ENCODE measurements at regions not wholly inside any gene's neighbourhood (a gene's known extent, or its start where the extent isn't known, plus 50 kb on each side); places are given as distances from the start of the nearest gene placed in this dataset.
A peak's percentile ranks its signal among the peaks of the same experiment; 100 is the strongest.
"Not testable (repeated sequence)": the region's sequence is repeated elsewhere in the genome, so short reads cannot be mapped to it uniquely, and the experiment has no call there.

DNA sequence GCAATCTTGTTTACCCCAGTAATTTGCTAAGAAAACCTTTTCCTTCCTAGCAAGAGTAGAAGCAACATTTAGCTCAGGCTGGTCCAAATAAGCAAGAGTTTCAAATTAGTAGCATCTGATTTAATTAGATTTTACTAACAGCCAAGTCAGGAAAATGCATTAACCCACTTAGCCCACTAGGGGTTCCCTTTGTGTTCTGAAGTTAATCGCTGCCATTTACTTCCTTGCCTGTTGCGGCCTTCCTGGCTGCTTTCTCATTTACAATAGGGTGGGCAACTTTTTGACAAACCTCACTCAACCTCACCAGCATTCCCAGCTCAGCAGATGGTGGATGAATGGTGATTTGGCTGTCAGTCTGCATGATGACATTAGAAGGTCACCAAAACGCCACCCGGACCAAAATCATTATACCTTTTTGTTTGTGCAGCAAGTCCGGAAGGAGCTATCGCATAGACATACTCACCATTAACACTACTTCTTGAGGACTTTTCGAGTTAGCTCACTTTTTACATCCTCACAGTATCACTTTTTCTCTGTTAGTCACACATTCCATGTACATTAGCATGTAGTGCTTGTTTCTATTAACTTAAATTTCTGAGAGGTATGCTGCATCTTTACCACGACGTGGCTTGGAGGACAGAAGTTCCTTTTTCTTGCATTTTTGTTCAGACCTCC, 101.5 kb upstream of the SETBP1 start:
- no peak for DNase-seq

DNA sequence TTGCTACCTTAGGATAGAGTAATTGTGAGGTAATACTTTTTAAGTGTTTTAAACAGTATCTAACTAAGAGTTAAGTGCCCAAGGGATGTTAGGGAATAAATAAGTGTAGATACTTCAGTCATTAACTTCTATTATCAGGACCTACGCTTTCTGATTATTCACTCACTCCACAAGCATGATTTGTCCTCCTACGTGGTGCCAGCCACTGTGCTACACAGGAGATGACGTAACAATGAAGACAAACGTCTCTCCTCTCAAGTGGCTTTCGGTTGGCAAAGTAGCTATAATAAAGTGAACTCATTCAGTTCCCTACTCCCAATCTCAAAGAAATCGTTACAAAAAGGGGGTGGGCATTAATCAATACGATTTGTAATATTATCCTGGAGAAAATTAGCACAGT, 100.9 kb upstream of the SETBP1 start:
- DNase-seq, result no peak

DNA sequence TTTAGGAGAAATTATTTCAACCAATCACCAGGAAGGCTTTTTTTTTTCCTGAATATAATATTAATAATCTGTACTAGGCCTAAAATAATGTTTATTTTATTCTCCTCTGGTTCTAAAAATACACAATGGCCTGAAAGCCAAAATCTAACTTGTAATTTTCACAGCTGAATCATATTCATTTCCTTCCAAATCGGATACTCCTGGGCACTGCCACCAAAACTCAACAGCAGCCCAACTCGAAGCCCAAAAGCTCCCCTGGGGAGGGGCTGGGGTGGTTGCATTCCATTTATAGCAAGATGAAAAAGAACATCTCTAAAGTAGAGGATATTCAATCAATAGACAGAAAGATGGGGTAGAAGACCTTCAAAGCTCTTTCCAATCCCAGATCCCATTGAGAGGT, 100.5 kb upstream of the SETBP1 start:
- DNase-seq, result no peak

DNA sequence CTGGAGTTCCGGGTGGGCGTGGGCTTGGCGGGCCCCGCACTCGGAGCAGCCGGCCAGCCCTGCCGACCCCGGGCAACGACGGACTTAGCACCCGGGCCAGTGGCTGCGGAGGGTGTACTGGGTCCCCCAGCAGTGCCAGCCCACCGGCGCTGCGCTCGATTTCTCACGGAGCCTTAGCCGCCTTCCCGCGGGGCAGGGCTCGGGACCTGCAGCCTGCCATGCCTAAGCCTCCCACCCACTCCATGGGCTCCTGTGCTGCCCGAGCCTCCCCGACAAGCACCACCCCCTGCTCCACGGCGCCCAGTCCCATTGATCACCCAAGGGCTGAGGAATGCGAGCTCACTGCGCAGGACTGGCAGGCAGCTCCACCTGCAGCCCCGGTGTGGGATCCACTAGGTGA, 99.9 kb upstream of the SETBP1 start:
- not testable (repeated sequence) for DNase-seq

DNA sequence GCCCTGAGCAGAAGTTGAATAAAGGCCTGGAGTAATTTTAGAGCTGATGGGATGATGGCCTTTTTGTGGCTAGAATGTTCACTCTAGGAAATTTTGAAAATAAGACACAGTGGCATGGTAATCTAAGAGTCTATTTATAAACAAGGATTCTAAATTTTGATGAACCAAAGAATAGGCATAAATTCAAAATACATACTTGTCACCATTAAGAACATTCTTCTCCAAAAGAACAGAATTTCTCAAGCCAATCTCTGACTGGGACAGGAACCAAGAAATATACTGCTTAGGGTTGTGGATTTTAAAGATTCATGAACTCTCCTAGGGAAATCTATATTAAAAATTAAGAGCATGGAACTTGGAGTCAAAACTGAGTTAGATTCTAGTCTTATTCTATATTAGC, 98.2 kb upstream of the SETBP1 start:
- DNase-seq, result no peak

DNA sequence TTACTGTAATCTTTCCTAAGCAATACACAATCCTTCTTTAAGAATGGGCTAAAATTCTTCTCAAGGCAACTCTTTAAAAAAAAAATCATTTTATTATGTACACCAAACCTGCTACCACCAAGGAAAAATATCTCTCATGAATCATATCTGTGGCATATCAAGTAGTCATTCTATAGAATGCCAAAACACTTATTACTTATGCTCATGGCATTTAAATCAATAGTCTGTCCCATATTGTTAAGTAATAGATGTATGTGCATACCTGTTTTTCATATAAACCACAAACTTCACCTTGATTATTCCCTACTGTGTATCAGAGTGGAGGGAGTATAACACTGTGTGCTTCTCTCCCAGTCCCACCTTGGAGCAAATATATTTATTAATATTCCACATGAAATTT, 95.8 kb upstream of the SETBP1 start:
- DNase-seq, result no peak

DNA sequence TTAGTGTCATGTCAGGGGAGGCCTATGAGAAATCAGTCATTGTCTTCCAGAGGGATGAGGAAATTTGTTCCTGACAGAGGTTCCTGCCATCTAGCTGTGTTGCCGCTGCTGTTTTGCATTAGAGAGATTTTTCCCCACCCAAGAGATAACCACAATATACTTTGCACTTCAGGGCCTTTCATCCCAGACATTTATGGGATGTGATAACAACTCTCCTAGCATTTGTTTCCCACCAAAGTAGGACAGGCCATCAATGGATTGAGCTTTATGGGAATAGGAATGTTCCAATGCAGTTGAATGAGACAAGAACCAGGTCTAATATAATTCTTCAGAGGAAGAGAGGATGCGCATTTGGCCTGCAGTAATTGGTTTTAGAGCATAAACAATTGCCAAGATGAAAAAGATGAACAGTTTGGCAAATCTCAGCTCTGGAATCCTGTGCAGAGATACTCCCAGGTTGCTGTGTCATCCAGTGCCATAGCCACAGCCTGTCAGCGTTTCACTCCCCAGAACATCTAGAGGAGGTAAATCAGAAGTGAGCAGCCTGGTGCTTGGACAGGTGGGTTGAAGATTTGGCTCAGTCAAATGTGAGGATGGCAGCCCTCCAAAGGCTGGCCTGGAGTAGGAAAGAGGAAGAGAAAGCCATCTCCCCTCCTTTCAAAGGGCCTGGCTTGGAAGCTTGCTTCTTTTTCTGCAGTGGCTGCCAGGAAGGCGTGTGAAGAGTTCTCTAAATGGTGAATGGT, 93.7 kb upstream of the SETBP1 start:
- no peak for DNase-seq

DNA sequence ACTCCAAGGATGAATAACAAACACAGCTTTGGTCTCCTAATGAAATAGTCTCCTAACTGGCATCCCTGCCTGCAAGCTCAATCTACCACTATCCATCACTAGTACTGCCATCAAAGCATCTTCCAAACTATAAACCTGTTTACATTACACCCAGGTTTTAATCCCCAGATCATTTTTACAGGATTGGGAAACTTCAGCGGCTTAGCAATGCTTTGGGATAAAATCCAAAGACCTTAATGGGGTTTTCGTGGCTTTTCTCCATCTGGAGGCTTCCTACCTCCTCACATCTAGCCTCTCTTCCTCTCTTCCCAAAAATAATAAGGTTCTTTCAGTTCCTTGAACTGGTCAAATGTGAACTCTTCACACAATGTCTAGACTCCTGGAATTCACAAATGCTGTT, 92.2 kb upstream of the SETBP1 start:
- DNase-seq, result no peak

DNA sequence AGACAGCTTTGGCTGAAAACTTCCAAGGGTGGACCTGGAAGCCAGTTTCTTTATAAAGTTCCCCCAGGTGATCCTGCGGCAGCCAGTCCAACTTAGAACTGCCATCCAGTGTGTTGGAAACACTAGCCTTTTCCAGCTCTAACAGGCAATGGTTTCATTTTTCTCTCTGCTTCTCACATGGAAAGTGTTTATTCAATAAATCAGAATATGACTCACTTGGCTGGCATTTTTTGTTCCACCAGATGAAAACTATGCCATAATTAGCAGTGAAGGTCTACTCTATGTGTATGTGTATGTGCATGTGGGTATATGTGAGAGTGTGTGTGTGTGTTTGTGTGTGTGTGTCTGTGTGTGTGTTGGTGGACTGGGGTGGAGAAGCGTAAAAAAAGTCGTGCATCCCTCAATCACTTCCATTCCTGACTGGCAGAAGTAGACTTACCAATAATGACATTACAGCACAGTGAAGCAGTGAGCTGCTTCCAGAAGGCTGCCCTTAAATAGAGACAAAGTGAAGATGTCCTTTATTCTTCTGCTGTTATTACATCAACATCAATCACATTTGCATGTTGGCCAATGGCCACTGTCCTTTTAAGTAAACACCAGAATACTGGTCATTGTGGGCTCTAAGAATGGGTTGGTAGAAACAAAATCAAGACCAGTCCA, 90.9 kb upstream of the SETBP1 start:
- no peak for DNase-seq

DNA sequence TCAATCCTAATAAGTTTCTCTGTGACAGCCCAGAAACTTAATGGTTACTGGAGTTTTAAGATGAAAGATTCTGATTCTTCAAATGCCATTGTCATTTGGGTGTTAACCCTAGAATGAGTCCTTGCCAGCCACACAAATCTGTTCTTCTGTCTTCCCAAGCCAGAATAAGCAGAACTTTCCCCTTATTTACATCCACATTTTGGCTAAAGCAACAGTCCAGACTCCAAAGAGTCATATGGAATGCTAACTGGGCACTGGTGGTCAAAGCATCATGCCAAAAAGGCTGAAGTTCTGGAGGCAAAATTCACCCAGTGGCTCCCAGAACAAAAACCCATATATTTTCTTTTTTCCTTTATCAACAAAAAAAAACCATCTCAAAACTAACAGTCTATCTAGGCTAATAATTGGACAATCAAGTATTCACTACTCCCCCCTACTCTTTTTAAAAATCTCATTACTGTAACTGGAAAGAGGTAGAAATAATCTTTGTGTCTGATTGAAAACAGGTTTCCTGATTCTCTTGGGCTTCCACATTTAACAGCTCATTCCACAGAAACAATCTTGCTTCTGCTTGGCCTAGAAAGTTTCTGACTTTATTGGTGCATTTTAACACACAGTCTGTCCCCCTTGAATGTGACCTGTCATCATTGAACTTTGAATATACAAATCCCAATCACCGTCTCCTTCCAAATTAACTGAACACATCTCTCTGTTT, 89.6 kb upstream of the SETBP1 start:
- DNase-seq, result no peak

DNA sequence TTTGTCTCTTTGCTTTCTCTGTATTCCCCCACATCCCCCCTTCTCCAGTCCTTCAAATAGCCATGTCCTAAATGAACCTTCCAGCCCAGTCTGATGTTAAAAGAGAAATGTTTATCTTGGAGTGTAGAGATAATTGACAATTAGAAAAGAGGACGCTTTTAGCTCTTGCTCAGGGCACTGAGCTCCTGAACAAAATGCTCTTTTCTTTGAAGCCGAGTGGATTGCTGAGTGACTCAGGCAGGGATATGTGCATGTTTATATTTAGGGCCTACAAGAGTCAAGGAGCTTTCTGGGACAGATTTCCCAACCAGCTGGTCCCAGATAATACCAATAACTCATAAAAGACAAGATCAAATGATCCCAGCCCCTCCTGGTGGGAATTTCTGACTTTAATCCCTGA, 88.0 kb upstream of the SETBP1 start:
- peak; percentile 81 for DNase-seq

DNA sequence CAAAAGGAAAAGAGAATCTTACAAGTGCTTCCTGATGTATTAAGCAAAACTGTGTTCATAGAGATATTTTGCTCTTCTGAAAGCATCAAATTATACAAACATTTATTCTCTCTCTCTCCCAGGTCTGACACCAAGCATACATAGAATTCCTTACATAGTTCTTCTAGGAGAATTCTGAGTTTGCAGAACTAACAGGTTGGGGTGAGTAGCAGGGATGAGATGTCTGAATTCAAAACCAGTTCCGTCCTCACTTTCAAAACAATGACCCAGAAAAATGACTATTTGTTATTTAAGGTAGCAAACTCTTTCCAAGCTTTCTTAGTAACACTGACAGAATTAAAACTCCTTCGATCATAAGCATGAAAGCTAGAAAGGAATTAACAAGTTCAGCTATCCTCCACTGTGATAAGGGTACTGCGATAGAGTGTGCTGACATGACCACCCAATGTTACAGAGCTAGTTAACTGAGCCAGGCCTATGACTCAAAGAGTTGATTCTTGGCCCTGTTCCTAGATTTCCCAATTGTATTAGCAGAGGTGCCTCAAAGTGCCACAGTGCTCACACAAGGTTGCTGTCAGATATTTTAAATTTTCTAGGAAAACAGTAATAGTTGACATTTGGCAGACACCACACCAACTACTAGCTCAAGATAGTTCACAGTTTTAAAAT, 85.8 kb upstream of the SETBP1 start:
- DNase-seq, result no peak

DNA sequence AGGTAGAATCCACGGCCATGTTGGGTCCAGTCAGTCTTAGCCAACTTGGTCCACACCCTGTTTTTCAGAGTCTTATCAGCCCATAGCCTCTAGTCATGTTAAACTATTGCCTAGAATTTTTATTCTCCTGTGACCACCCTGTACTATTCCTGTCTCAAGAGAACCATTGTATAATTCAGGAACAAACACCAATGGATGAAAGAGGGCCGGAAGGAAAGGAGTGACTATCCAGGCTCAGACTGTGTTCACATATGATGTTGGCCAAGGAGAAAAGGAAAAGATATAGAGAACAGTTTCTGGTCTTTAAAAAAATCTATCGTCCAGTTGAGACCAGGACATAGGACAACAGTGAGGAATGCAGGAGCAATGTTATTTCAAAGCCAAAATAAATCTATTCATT, 82.9 kb upstream of the SETBP1 start:
- no peak for DNase-seq

DNA sequence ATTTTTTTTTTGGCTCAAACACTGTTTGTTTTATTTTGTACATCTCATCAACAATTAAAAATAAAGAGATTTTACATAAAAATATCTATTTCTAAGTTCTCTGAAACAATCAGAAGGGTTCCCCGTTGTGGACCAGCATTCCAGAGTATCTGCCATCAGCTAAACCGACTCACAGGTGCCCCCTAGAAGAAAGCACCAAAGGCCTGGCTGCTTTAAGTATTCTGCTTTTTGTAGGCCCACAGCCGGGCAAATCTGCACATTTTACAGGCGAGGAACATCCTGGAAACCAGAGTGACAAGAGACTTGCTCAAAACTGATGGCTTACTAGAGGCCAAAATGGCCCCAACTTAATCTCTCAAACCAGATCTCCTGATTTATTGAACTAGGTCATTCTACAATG, 82.2 kb upstream of the SETBP1 start:
- DNase-seq, result no peak

DNA sequence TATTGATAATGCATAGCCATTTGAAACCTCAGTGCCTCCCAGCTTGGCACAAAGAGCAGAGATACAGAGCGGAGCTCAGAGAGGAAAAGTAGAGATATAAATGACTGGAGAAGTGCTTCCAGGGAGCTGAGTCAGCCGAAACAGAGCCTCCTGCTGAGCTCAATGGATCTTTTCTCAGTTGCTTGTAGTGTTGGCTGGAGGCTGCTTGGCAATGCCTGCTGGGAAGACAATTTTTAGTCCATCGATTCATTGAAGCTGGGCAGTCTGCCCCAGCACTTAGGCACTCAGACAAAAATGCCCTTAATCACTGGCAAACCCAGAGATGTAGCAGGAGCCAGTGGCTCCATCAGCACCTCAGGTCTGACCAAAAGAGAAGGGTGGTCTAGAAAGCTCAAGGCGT, 81.3 kb upstream of the SETBP1 start:
- DNase-seq, result no peak

DNA sequence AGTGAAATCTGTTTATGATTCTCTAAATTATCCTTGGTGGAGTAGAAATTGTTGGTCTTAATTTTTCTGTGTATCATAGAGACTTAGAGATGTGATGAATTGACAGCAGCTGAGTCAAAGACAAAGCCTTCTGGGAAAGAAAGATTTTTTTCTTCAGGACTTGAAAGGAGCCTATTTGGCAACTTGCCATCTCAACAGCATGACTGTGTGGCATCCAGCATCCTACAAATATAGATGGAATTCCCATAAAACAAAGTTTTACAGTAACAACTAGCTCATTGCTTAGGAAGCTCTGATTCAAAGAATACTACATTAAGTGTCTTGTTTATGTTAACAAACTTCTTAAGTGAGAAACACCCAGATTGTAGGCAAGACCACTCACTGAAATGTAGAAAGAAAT, 79.2 kb upstream of the SETBP1 start:
- no peak for DNase-seq

DNA sequence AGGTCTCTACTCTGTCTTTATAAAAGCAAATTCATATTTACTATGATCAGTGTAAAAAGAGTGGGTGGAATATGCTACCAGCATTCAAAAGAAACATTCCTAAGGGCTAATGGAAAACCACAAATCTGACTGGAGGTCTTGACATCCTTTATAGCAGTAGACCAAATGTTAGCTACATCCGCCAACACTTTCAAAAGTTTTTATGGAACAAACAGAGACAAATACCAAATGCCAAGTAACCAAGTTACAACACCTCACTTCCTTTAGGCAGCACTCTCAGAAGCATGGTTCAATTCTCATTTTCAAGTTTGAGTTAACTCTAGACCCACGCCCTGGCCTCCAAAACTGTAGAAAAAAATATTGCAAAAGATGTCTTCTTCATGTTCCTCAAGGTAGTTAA, 78.3 kb upstream of the SETBP1 start:
- DNase-seq, result no peak

DNA sequence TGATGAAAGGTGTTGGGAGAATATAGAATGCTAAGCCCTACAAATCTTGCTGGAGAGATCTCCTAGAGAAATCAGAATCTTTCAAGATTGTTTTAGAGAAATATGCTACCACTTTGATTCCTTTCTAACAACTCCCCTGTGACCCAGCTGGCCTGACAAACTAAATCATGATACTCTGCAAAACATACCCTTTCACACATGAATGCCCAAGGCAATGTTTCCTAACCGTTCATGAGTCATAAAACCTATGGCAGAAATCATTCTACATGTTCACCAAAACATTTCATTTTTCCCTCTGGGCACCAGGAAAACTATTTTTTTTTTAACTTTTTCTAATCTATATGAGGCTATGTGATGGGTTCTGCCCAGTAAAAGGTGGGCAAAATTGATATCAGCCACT, 77.8 kb upstream of the SETBP1 start:
- no peak for DNase-seq

DNA sequence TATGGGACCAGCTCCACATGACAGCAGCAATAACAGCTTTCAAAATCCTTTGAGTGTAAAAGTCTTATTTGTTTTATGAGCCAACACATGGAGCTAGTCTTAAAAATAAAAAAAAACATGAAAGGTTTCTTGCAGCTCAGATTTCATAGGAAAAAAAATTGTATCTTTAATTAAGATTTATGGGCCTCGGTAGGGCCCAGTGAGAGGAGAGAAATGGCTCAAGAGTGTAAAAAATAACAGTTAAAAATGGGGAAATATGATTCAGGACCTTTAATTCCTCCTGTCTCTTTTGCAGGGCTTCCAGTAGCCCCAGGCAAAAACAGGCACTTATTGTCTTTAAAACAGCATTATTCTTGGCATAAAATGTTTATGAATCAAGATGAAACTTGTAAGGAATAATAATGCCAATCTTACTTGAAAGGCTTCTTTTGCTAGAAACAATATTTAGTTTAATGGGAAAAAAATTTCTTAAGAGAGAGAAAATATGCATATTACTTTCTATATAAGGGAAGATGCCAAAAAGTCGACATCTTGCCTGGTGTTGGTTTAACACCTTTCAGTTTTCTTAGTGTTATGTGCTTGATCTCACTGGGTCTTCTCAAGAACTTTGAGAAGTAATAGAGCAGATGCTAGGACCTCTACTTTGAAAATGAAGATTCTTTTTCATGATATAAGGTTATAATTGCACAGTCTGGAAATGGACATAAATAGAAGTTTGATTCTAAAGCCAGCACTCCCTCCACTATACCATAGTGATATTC, 71.3 kb upstream of the SETBP1 start:
- DNase-seq, result no peak

DNA sequence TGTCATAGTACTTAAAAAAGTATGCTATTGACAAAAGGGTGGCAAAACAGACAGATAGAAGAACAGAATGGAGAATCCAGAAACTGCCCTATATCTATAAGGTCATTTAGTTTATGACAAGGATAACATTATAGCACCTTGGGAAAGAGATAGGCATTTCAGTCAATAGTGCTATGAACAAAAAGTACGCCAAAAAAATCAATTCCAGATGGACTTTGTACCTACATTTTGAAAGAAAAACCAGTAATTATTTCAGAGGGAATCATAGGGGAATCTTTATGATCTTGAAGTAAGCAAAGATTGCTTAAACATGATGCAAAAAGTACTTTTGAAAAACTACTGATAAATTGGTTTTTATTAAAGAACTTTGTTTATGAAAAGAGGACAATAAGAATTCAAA, 59.9 kb upstream of the SETBP1 start:
- no peak for DNase-seq

DNA sequence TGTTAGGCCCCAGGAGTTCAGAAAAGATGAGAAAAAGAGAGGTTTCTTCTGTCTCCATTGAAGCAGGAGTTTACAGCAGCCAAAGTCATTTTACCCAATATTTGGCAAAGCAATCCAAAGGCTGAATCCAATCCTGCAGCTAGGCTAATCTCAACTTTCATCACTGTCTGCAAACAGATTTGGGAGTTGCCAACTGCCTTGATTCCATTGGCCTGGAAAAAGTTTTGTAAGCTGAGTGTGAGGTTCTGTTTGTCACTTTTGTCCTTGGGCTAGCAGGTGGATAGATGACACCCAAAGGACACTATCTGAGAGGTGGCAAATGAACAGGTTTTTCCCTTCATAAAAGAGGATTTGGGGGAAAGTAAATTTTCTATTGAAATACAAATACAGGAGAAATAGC, 56.6 kb upstream of the SETBP1 start:
- no peak for DNase-seq

DNA sequence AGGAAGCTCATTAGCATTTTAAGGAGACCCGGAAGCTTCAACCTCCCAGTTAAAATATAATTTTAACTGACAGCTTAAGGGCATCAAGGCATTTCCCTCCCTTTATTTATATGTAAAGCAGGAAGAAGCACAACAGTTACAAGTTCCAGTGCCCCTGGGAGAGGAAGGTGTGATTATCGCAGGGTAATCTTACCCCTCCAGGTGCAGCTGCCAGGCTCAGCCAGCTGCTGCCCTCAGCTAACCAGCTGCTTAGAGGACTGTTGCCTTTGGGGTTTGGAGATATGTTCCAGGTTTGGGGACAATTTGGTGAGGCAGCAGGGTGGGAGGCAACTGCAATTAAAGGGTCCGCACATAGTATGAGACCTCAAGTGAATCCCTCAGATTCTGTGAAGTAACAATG, 55.3 kb upstream of the SETBP1 start:
- DNase-seq, result no peak

All from islet precursor cell (in vitro differentiated cells).